GM18909 (cell line): ENCODE measurements at regions not wholly inside any gene's neighbourhood (a gene's known extent, or its start where the extent isn't known, plus 50 kb on each side); places are given as distances from the start of the nearest gene placed in this dataset.
"Not testable (repeated sequence)": the region's sequence is repeated elsewhere in the genome, so short reads cannot be mapped to it uniquely, and the experiment has no call there.

ENCODE experiments used
- ATAC-seq: cut with Tn5 transposase; IDR thresholded peaks from one replicate; pipeline ENCODE4 v1.9.1; 2021; ENCODE audit warnings: mild to moderate bottlenecking; ENCODE audit not compliant: unreplicated experiment, poor library complexity

GRCh38 chr21:35314857-35315582 lies 265.9 kb upstream of the RUNX1 start:
- ATAC-seq: no peak

GRCh38 chr21:35311985-35312384 lies 262.9 kb upstream of the RUNX1 start:
- ATAC-seq: no peak

GRCh38 chr21:35309316-35309715 lies 260.2 kb upstream of the RUNX1 start:
- ATAC-seq: no peak

GRCh38 chr21:35303085-35303484 lies 254.0 kb upstream of the RUNX1 start:
- no peak for ATAC-seq

GRCh38 chr21:35298757-35299156 lies 249.7 kb upstream of the RUNX1 start:
- ATAC-seq: no peak

- no peak for ATAC-seq
These were observed 248.6 kb upstream of the RUNX1 start for GRCh38 chr21:35297665-35298064.

- no peak for ATAC-seq
These were observed 245.3 kb upstream of the RUNX1 start for GRCh38 chr21:35294231-35294898.

- ATAC-seq: no peak
These were observed 243.0 kb upstream of the RUNX1 start for GRCh38 chr21:35291973-35292627.

- no peak for ATAC-seq
These were observed 241.9 kb upstream of the RUNX1 start for GRCh38 chr21:35291034-35291433.

- ATAC-seq: no peak
These were observed 239.1 kb upstream of the RUNX1 start for GRCh38 chr21:35288238-35288637.

GRCh38 chr21:35284199-35284598 lies 235.1 kb upstream of the RUNX1 start:
- no peak for ATAC-seq

GRCh38 chr21:35282944-35283343 lies 233.8 kb upstream of the RUNX1 start:
- ATAC-seq: no peak

- ATAC-seq: no peak
These were observed 232.9 kb upstream of the RUNX1 start for GRCh38 chr21:35281956-35282355.

- no peak for ATAC-seq
These were observed 231.1 kb upstream of the RUNX1 start for GRCh38 chr21:35280231-35280630.

- no peak for ATAC-seq
These were observed 226.7 kb upstream of the RUNX1 start for GRCh38 chr21:35275776-35276175.

GRCh38 chr21:35274923-35275322 lies 225.8 kb upstream of the RUNX1 start:
- no peak for ATAC-seq

- ATAC-seq: no peak
These were observed 225.0 kb upstream of the RUNX1 start for GRCh38 chr21:35274090-35274489.

- no peak for ATAC-seq
These were observed 224.2 kb upstream of the RUNX1 start for GRCh38 chr21:35273333-35273732.

GRCh38 chr21:35271344-35272118 lies 222.4 kb upstream of the RUNX1 start:
- not testable (repeated sequence) for ATAC-seq

- no peak for ATAC-seq
These were observed 219.7 kb upstream of the RUNX1 start for GRCh38 chr21:35268817-35269216.

GRCh38 chr21:35268261-35268660 lies 219.2 kb upstream of the RUNX1 start:
- no peak for ATAC-seq
